NCI-H748 (cell line): ENCODE measurements at regions not wholly inside any gene's neighbourhood (a gene's known extent, or its start where the extent isn't known, plus 50 kb on each side); places are given as distances from the start of the nearest gene placed in this dataset.
"Not testable (repeated sequence)": the region's sequence is repeated elsewhere in the genome, so short reads cannot be mapped to it uniquely, and the experiment has no call there.

Source experiments
- DNase-seq: peaks from one replicate; lab custom pipeline; 2025; ENCODE audit not compliant: unreplicated experiment; lab: John Stamatoyannopoulos, UW

- peak; percentile 85 for DNase-seq
Measured at GRCh38 chr16:85220125-85220839, 108.0 kb upstream of the CIBAR2 start.

DNA sequence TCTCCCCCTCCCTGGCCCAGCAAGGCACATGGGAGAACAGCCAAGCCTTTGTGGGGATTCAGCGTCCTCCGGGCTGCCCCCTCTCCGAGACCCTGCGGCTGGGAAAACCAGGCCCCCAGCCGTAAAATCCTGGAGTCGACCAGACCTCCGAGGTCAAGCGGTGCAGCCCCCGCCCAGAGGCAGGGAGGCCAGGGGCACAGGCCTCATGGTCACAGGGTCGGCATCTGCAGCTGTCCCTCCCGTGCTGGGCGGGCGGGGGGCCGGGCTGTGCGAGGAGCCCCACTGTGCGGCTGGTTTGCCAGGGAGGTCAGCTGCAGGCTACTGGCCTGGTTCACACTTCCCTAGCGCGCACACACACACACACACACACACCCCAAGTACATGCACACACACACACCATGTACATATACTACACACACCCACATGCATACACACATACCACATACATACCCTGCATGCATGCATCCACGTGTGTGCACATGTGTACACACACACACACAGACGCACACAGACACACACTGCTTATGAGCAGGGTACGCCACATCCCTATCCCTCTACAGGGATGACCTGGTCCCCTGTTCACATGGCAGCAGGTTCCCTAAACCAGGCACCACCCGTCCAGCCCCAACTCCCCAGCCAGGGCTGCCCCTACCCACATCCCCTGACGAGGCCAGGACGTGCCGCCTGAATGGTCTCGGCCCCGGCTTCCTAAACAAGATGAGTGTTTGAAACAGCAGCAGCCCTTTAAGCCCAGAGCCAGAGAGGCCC, 108.9 kb upstream of the CIBAR2 start:
- no peak for DNase-seq

GRCh38 chr16:85221771-85222154, 109.5 kb upstream of the CIBAR2 start:
- no peak for DNase-seq

- DNase-seq, result no peak
Measured at GRCh38 chr16:85222155-85222863, 110.0 kb upstream of the CIBAR2 start.

GRCh38 chr16:85225257-85225656, 113.0 kb upstream of the CIBAR2 start:
- DNase-seq, result no peak

- DNase-seq, result no peak
Measured at GRCh38 chr16:85225721-85226120, 113.4 kb upstream of the CIBAR2 start.

DNA sequence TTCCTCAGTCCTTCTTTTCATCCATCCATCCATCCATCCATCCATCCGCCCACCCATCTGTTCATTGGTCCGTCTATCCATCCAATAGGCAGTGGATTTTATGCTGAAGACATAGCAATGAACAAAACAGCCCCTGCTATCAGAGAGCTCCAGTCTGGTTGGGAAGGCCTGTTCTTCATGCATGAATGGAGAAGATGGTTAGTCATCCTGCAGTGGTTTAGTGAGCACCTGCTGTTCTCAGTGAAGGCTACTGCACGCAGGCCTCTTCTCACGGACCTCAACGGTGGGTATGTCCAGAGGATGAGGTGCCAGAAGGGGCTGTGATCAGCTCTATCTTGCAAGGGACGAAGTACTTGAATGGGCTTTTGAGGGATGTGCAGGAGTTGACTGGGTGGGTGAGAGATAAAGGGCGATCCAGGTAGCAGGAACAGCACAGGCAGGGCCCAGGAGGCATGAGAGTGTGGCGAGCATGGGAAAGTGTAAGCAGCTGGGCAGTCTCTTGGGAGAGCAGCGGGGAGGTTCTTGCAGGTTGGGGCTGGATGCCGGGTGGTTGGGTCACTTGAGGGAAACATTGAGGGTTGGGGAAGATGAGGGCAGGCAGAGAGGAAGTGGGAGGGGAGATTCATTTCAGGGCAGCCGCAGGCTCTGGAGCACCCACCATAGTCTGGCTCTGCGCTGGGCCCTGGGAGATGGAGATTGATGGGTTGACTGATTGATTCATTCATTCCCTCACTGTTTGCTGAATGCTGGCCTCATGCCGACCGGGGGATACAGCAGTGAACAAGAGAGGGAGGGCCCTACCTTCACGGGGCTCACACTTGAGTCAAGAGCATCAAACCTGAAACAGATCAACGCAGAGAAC, 115.0 kb upstream of the CIBAR2 start:
- no peak for DNase-seq

DNA sequence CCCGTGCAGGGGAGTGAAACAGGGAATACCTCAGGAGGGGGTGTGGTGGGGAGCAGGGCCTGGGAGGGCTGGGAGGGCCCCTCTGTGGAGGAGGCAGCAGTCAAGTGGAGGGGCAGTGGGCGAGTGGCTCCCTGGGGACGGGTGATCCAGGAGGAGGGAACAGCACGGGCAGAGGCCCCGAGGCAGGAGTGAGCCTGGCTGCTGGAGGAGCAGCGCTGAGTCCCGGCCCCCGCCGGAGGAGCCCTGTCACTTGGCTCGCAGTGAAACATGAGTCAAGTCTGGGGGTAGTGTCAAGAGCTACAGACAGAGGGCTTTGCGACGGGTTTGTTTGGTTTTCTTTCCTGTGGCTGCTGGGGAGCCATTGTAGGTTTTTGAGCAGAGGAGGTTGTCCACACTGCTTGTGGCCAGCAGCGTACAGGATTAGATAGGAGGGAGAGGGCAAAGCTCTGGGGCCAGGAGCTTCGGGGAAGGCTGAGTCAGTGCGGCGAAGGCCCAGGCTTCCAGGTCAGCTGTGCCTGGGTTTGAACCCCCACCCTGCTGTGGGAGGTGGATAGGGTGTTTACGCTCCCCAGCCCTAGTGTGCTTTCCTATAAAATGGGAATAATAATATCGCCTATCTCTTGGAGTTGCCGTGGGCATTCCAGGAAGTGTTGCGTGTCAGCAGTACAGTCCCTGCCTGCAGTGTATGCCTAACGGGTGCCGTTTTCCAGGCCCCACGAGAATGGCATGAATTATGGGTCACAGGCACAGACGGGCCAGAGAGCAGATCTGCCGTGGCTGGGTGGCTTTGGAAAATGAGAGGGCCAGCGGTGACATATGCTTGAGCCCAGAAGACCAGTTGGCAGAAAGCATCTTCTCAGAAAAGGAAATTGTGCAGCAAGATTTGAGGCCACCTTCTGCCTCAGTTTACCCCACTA, 115.9 kb upstream of the CIBAR2 start:
- DNase-seq, result no peak

DNA sequence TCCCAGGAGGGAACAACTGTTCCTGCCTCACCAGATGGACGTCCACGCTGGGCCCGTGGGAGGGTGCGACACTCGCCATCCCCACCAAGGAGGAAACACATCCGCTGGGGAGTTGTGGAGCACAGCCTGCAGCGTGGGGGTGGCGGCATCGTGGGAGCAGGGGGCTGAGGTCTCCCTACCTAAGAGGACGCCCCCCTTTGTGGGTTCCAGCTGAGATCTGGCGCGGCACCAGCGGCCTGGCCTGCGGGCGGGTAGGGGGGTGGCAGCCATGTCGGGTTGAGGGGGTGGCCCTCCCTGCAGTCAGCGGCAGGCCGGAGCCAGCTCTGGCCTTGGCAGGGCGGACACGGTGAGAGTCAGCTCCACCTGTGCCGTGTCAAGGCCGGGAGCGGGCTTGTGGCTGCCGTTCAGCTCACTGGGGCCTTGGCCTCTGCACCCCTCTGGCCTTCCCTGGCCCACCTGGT, 116.7 kb upstream of the CIBAR2 start:
- no peak for DNase-seq

DNA sequence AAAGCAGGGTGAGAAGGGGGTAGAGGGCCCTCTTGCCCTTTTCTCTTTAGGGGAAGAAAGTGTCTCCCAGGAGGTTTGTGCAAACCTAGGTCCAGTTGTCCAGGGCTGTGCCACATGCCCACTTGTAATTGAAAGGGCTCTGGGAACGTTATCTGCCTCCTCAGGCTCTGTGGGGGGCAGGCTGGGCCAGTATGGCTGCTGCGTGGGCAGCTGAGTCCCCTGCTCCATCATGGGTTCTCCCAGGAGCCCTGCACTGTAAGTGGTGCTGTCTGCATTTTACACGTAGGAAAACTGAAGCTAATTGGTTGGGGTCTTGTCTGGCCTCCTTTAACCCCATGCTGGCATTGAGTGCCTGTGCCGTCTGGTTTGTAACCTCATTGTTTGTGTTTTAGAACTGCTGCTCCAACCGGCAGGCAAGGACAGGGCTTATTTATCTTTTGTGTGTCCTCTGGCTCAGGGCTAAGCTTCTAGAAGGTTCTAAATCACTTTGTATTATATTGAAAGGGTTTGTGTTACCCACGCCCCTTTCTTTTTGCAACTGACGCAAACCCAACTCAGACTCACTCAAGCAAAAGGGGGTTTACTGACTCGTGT, 117.7 kb upstream of the CIBAR2 start:
- peak; percentile 10 for DNase-seq

GRCh38 chr16:85230764-85231383, 118.6 kb upstream of the CIBAR2 start:
- not testable (repeated sequence) for DNase-seq

DNA sequence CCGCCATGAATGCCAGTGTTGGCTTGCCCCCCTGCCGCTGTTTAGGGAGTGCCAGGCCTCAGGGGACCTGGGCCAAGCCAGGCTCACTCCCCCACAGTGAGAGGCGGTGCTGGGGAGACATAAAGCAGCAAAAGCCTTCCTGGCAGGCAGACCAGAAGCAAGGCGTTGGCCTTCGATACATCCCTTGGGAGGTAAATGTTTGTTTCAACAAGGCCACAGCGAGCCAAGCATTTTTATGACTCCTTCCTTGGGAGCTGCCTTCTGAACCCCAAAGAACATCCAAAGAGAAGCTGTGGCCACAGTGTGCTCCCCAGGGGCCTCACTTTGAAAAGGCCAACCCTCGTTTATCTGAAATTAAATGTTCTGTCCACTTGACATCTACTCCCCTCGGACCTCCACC, 119.7 kb upstream of the CIBAR2 start:
- DNase-seq, result no peak

DNA sequence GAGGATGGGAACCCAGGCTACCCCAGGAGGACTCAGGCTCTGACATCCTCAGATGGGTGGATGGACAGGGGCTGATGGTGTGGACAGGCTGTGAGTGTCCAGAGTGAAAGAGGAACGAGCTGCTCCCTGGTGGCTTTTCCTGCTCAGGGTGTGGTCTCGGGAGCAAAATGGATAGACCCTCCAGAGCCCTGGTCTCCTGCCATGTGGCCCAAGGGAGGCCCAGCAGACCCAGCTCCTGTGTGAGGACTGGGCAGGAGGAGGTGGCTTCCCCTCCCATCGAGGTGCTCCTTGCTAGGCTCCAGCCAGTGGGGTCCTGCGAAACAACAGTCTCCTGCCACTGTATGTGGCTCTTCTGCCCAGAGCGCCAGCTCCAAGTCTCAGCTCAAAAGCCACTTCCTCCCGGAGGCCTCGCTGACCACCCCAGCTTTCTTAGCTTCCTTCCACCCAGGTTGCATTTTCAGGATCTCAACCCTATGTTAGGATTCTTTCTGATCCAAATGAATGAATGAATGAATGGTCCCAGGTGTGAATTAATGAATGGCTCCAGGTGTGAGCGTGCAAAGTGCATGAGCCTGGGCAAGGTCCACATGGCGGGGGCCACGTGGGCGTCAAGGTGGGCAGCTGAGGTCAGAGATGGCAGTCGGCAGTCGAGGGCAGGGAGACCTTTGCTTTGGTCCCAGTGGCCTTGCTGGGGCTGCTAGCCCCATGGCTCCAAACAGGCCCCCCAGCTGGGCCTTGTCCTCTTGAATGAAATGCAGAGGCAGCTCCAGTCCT, 120.3 kb upstream of the CIBAR2 start:
- no peak for DNase-seq

GRCh38 chr16:85233516-85233915, 121.2 kb upstream of the CIBAR2 start:
- no peak for DNase-seq

GRCh38 chr16:85234310-85235204, 122.3 kb upstream of the CIBAR2 start:
- peak; percentile 61 for DNase-seq

GRCh38 chr16:85235991-85236817, 123.9 kb upstream of the CIBAR2 start:
- DNase-seq, result no peak

- no peak for DNase-seq
Measured at GRCh38 chr16:85236818-85237150, 124.5 kb upstream of the CIBAR2 start.
